ENCODE measurements at regions not wholly inside any gene's neighbourhood (a gene's known extent, or its start where the extent isn't known, plus 50 kb on each side); places are given as distances from the start of the nearest gene placed in this dataset.

- no peak for DNase-seq (ENCODE audit: low spot score)
Measured at GRCh38 chr1:70891051-70891843, 156.4 kb downstream of the PTGER3 start.

DNA sequence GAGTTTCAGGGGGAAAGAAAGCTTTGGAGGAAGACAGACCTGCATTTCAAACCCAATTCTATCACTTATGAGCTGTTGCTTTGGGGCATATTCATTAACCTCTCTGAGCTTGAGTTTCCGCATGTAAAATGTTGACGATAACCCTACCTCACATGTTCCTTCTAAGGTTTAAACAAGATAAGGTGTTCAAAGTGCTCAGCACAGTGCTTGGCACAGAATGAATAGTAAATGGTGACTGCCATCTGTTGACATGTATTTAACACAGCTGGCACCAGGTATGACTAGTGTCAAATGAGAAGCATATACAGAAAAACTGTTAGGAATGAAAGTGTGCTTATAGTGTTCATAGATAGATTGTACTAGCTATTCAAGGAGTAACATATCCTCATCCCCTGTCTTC lies 155.5 kb downstream of the PTGER3 start:
- no peak for DNase-seq (ENCODE audit: low spot score)

- no peak for DNase-seq (ENCODE audit: low spot score)
Measured at GRCh38 chr1:70892930-70893329, 154.7 kb downstream of the PTGER3 start.

- no peak for DNase-seq (ENCODE audit: low spot score)
Measured at GRCh38 chr1:70893381-70893780, 154.2 kb downstream of the PTGER3 start.

DNA sequence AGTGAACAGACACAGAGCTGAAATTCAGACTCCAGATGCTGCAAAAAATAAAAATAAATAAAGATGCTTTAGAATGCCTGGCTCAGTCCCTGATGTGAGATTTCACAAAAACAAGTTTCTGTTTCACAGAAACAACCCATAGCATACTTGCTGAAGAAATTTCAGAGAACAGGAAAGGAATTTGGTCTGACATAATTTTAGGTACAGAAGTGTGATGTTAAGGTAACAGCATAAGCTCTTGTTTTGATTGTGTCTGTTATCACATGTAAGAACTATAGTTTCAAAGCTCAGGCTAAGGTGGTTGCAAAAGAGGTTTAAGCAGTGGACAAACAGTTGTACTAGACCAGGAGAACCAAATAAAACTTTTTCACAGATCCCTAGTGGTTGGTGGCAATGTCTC lies 152.1 kb downstream of the PTGER3 start:
- DNase-seq (ENCODE audit: low spot score) = no peak

- no peak for DNase-seq (ENCODE audit: low spot score)
Measured at GRCh38 chr1:70896224-70896623, 151.4 kb downstream of the PTGER3 start.

GRCh38 chr1:70897273-70897672 lies 150.3 kb downstream of the PTGER3 start:
- DNase-seq (ENCODE audit: low spot score) = no peak

DNA sequence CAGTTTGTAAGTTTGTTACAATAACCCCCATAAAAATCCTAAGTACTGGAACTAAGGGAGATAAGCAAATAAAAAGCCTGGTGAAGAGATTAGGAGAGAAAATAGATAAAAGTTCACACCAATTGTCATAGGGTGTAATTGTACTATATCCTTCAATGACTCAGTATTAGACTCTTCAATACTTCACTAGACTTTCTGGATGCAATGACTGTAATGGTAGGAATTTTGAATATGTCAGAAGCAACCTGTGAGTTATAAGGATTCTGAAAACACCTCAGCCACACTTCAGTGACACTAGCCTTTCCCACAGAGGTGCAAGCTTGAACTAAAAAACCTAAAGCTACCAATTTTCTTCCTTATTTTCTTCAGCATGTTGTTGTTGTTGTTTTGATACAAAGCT lies 147.9 kb downstream of the PTGER3 start:
- DNase-seq (ENCODE audit: low spot score) = no peak

GRCh38 chr1:70902211-70902610 lies 145.4 kb downstream of the PTGER3 start:
- no peak for DNase-seq (ENCODE audit: low spot score)

DNA sequence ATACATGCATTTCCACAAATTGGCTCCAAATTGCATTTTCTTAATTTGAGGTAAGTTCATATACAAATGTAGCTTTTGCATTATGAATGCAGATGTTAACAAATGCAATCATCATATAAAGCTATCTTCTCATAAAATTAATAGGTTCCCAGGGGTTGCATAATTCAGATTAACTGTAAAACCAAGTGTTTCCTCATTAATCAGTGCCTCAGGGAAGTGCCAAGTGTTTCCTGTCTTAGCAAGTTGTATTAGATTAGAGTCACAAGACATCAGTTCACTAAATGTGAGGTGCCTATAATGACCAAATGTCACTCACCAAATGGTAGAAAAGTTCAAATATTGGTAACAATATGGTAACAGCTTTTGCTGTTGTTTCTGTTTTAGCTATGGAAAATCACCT lies 140.8 kb downstream of the PTGER3 start:
- DNase-seq (ENCODE audit: low spot score) = no peak

- DNase-seq (ENCODE audit: low spot score) = no peak
Measured at GRCh38 chr1:70907563-70908310, 139.9 kb downstream of the PTGER3 start.

DNA sequence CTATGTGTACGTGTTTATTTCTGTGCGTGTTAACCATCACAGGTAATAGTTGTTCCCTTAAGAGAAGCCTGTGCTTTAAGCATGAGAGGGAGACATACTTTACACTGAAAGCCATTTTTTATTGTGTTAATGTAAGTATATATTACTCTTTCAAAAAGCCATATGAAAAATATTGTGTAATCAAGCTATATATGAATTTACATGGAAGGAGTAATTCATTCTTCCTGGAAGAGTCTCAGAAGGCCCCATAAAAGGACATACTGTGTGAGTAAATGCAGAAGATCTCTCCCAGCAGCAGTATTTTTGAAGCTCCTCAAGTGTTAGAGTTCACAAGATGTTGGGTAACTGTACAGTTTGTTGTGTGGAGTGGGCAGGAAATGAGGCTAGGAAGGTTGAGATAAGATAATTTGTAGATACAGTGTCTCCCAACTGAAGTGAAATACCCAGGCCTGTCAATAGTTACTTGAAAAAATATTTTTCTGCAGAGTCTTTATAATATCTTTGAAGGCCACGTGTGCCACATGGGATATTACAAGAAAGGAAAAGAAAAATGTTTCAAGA lies 138.3 kb downstream of the PTGER3 start:
- DNase-seq (ENCODE audit: low spot score) = no peak

DNA sequence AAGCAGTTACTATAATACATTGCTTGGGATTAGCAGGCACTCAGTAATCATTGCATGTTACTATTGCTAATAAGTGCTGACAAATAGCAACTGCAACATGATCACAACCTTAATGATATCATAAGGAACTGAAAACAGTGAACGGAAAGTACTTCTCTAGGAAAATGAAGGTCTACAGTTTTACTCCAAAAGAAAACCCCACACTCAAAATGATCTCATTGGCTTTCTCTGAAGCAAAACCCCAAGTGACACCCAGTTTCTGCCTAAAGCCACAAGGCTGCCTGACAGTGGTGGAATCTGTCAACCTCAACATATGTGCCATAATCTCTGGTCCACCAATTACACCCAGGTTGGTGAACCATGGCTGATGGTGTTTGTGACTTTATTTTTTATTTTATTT lies 137.6 kb downstream of the PTGER3 start:
- DNase-seq (ENCODE audit: low spot score) = no peak

- DNase-seq (ENCODE audit: low spot score) = no peak
Measured at GRCh38 chr1:70911861-70912260, 135.8 kb downstream of the PTGER3 start.

DNA sequence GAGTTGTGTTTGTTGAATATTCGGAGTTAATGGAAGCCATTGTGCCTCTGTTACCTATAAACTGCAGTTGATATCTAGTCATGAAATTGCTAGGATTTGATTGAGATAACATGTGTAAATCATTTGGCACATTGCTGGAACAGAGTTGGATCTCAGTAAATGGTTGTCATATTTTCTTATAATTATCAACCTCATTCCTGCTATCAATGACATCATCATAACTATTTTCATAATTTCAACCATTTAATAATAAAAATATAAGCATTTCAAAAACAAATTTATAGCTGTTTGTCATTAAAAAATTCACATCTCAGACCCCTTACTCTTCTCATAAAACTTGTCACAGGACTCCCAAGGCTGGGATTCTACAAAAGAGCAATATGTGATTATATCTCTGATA lies 133.4 kb downstream of the PTGER3 start:
- DNase-seq (ENCODE audit: low spot score) = no peak

- no peak for DNase-seq (ENCODE audit: low spot score)
Measured at GRCh38 chr1:70915258-70916033, 132.2 kb downstream of the PTGER3 start.

DNA sequence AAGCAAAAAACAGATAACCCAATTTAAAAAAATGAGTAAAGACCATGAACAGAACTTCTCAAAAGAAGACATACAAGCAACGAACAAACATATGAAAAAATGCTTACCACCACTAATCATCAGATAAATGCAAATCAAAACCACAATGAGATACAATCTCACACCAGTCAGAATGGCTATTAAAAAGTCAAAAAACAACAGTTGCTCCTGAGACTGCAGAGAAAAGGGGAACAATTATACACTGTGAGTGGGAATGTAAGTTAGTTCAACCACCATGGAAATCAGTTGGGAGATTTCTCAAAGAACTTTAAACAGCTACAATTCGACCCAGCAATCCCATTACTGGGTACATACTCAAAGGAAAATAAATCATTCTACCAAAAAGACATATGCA lies 131.6 kb downstream of the PTGER3 start:
- DNase-seq (ENCODE audit: low spot score) = no peak

- no peak for DNase-seq (ENCODE audit: low spot score)
Measured at GRCh38 chr1:70919706-70920323, 127.8 kb downstream of the PTGER3 start.
